ENCODE measurements at regions not wholly inside any gene's neighbourhood (a gene's known extent, or its start where the extent isn't known, plus 50 kb on each side); places are given as distances from the start of the nearest gene placed in this dataset.

- TF ChIP-seq, protein P1, sequence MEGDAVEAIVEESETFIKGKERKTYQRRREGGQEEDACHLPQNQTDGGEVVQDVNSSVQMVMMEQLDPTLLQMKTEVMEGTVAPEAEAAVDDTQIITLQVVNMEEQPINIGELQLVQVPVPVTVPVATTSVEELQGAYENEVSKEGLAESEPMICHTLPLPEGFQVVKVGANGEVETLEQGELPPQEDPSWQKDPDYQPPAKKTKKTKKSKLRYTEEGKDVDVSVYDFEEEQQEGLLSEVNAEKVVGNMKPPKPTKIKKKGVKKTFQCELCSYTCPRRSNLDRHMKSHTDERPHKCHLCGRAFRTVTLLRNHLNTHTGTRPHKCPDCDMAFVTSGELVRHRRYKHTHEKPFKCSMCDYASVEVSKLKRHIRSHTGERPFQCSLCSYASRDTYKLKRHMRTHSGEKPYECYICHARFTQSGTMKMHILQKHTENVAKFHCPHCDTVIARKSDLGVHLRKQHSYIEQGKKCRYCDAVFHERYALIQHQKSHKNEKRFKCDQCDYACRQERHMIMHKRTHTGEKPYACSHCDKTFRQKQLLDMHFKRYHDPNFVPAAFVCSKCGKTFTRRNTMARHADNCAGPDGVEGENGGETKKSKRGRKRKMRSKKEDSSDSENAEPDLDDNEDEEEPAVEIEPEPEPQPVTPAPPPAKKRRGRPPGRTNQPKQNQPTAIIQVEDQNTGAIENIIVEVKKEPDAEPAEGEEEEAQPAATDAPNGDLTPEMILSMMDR (IDR thresholded peaks at IDR 0.05), result no peak
- TF ChIP-seq POLR2A (IDR thresholded peaks at IDR 0.05) (no peak), EP300 (IDR thresholded peaks at IDR 0.05) (no peak)
These were observed 183.1 kb upstream of the IVNS1ABP start for GRCh38 chr1:185500001-185500626.

Measured in sigmoid colon (tissue), 4 donors.